ENCODE measurements at regions not wholly inside any gene's neighbourhood (a gene's known extent, or its start where the extent isn't known, plus 50 kb on each side); places are given as distances from the start of the nearest gene placed in this dataset.

GRCh38 chr9:27654629-27655285 is 81.5 kb upstream of the C9orf72 start:
- ChIA-PET CTCF (no interaction called here), POLR2A (no interaction called here)
- TF ChIP-seq, protein P1, sequence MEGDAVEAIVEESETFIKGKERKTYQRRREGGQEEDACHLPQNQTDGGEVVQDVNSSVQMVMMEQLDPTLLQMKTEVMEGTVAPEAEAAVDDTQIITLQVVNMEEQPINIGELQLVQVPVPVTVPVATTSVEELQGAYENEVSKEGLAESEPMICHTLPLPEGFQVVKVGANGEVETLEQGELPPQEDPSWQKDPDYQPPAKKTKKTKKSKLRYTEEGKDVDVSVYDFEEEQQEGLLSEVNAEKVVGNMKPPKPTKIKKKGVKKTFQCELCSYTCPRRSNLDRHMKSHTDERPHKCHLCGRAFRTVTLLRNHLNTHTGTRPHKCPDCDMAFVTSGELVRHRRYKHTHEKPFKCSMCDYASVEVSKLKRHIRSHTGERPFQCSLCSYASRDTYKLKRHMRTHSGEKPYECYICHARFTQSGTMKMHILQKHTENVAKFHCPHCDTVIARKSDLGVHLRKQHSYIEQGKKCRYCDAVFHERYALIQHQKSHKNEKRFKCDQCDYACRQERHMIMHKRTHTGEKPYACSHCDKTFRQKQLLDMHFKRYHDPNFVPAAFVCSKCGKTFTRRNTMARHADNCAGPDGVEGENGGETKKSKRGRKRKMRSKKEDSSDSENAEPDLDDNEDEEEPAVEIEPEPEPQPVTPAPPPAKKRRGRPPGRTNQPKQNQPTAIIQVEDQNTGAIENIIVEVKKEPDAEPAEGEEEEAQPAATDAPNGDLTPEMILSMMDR (IDR thresholded peaks at IDR 0.05; ENCODE audit: control extremely low read depth, extremely low read depth, low read depth, missing control alignments): no peak
- no peak for DNase-seq (ENCODE audit: extremely low spot score)

DNA sequence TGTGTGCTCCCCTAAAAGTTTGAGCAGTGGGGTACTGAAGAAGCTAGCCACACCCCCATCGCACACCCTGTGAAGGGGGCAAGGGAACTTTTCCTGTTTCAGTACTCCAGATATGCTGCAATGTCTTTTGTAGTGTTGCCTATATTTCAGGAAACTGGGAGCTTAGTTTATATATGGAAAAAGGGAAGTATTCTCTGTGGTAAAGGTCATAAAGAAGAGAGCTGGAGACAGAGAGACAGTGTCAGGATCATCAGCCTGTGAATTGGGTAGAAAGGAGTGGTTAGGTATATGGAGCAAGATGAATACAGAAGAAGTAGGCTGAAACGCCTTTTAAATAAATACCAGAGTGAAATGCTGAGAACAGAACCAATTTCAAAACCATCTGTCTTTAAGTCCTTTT is 82.2 kb upstream of the C9orf72 start:
- ChIA-PET CTCF (interaction anchor here (0.7 kb wide), 1 partner anchor 13 kb away, joined by 3 read pairs; no protein-coding TSS in a partner anchor), POLR2A (no interaction called here)
- TF ChIP-seq, protein P1 (IDR thresholded peaks at IDR 0.05; ENCODE audit: control extremely low read depth, extremely low read depth, low read depth, missing control alignments): no peak
- DNase-seq (ENCODE audit: extremely low spot score): no peak

GRCh38 chr9:27659001-27659400 is 85.7 kb upstream of the C9orf72 start:
- ChIA-PET POLR2A (no interaction called here), CTCF (no interaction called here)
- no peak for DNase-seq (ENCODE audit: extremely low spot score)
- TF ChIP-seq, protein P1 (IDR thresholded peaks at IDR 0.05; ENCODE audit: control extremely low read depth, extremely low read depth, low read depth, missing control alignments): no peak

DNA sequence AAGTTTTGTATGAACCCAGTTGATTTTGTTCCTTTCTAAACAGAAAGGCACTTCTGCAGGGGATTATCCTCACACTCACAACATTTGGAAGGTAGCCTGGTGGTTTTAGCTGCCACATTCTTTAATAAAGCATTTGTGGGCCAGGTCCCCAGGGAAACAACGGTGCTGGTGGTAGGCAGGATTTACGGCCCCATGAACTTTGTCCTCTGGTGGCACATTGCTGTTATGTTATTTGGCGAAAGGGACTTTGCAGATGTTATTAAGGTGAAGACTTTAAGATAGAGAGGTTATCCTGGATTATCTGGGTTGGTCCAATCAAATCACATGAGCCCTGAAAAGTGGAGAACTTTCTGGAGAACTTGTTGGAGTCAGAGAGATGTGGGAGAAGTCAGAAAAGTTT is 86.3 kb upstream of the C9orf72 start:
- ChIA-PET CTCF (no interaction called here), POLR2A (no interaction called here)
- TF ChIP-seq, protein P1 (IDR thresholded peaks at IDR 0.05; ENCODE audit: control extremely low read depth, extremely low read depth, low read depth, missing control alignments): no peak
- DNase-seq (ENCODE audit: extremely low spot score): no peak

GRCh38 chr9:27660148-27660547 is 86.9 kb upstream of the C9orf72 start:
- no peak for DNase-seq (ENCODE audit: extremely low spot score)
- TF ChIP-seq, protein P1 (IDR thresholded peaks at IDR 0.05; ENCODE audit: control extremely low read depth, extremely low read depth, low read depth, missing control alignments): no peak
- CTCF ChIA-PET: no interaction called here
- POLR2A ChIA-PET: no interaction called here

- TF ChIP-seq, protein P1 (IDR thresholded peaks at IDR 0.05; ENCODE audit: control extremely low read depth, extremely low read depth, low read depth, missing control alignments): no peak
- no peak for DNase-seq (ENCODE audit: extremely low spot score)
- POLR2A ChIA-PET: no interaction called here
- CTCF ChIA-PET: no interaction called here
Observed at GRCh38 chr9:27663526-27663925, 90.2 kb upstream of the C9orf72 start.

Measured in GM10248 (cell line).